ENCODE measurements at regions not wholly inside any gene's neighbourhood (a gene's known extent, or its start where the extent isn't known, plus 50 kb on each side); places are given as distances from the start of the nearest gene placed in this dataset.

GRCh38 chr2:125870264-125870663, 785.7 kb upstream of the GYPC start:
- TF ChIP-seq CTCF (IDR thresholded peaks at IDR 0.05; ENCODE audit: borderline replicate concordance, insufficient read depth, low read depth, low read length), result no peak
- H3K4me3 ChIP-seq (ENCODE audit: low read depth, low read length), result no peak overlapping the region

- H3K4me3 ChIP-seq (ENCODE audit: low read depth, low read length), result no peak overlapping the region
- TF ChIP-seq CTCF (IDR thresholded peaks at IDR 0.05; ENCODE audit: borderline replicate concordance, insufficient read depth, low read depth, low read length), result no peak
These were observed 785.2 kb upstream of the GYPC start for GRCh38 chr2:125870746-125871145.

- H3K4me3 ChIP-seq (ENCODE audit: low read depth, low read length), result no peak overlapping the region
- no peak for TF ChIP-seq CTCF (IDR thresholded peaks at IDR 0.05; ENCODE audit: borderline replicate concordance, insufficient read depth, low read depth, low read length)
These were observed 781.4 kb upstream of the GYPC start for GRCh38 chr2:125874564-125874963.

- no peak overlapping the region for H3K4me3 ChIP-seq (ENCODE audit: low read depth, low read length)
- TF ChIP-seq CTCF (IDR thresholded peaks at IDR 0.05; ENCODE audit: borderline replicate concordance, insufficient read depth, low read depth, low read length), result no peak
These were observed 770.6 kb upstream of the GYPC start for GRCh38 chr2:125885340-125885739.

GRCh38 chr2:125886153-125886552, 769.8 kb upstream of the GYPC start:
- no peak overlapping the region for H3K4me3 ChIP-seq (ENCODE audit: low read depth, low read length)
- TF ChIP-seq CTCF (IDR thresholded peaks at IDR 0.05; ENCODE audit: borderline replicate concordance, insufficient read depth, low read depth, low read length), result no peak

- TF ChIP-seq CTCF (IDR thresholded peaks at IDR 0.05; ENCODE audit: borderline replicate concordance, insufficient read depth, low read depth, low read length), result no peak
- H3K4me3 ChIP-seq (ENCODE audit: low read depth, low read length), result no peak overlapping the region
These were observed 754.7 kb upstream of the GYPC start for GRCh38 chr2:125901278-125901677.

GRCh38 chr2:125925891-125926546, 729.9 kb upstream of the GYPC start:
- TF ChIP-seq CTCF (IDR thresholded peaks at IDR 0.05; ENCODE audit: borderline replicate concordance, insufficient read depth, low read depth, low read length), result no peak
- H3K4me3 ChIP-seq (ENCODE audit: low read depth, low read length), result no peak overlapping the region
